ENCODE measurements at regions not wholly inside any gene's neighbourhood (a gene's known extent, or its start where the extent isn't known, plus 50 kb on each side); places are given as distances from the start of the nearest gene placed in this dataset.
"Not testable (repeated sequence)": the region's sequence is repeated elsewhere in the genome, so short reads cannot be mapped to it uniquely, and the experiment has no call there.

DNA sequence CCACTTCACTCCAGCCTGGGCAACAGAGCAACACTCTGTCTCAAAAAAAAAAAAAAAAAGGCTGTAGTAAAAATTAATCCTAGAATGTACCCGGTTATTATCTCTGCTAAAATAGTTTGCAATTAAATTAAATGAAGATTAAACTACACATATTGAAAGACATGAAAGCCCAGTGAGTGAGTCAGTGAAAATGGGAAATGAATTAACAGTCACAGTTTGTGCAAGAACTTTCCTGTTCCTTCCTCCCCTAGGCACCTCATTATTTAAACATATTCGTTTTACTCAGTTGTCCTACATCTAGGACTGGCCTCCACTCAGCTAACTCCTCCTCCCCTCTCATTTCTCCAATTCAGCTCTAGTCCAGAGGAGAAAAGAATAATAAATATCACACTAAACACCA, 94.9 kb upstream of the ADORA2B start:
- not testable (repeated sequence) for H3K27ac ChIP-seq (ENCODE audit: low read length, poor library complexity, severe bottlenecking); H2BK15ac ChIP-seq (ENCODE audit: low read depth, poor library complexity, severe bottlenecking); H3K27me3 ChIP-seq (ENCODE audit: control insufficient read depth in 1 of 2, insufficient read depth in 1 of 2, low read length in 2 of 2); DNase-seq; H3K4me1 ChIP-seq (ENCODE audit: control insufficient read depth, insufficient read depth, low read depth, low read length); H2BK120ac ChIP-seq (ENCODE audit: low read depth, low read length); H3K4ac ChIP-seq (ENCODE audit: low read depth in 1 of 2, low read length in 2 of 2); H2BK12ac ChIP-seq (ENCODE audit: low read length in 2 of 2); H2AK5ac ChIP-seq (ENCODE audit: low read length, severe bottlenecking); H3K14ac ChIP-seq (ENCODE audit: low read length in 2 of 2); H3K36me3 ChIP-seq (ENCODE audit: control insufficient read depth in 1 of 2, insufficient read depth in 2 of 2, low read depth in 1 of 2, low read length in 2 of 2); H2BK5ac ChIP-seq (ENCODE audit: low read depth, low read length, poor library complexity, severe bottlenecking); H3K9me3 ChIP-seq (ENCODE audit: control insufficient read depth, low read length); H4K8ac ChIP-seq (ENCODE audit: low read length); H3K9ac ChIP-seq (ENCODE audit: low read length); H2AFZ ChIP-seq (ENCODE audit: low read depth, low read length); H3K4me3 ChIP-seq (ENCODE audit: insufficient read depth in 1 of 2, low read depth in 1 of 2, low read length in 2 of 2); H4K91ac ChIP-seq (ENCODE audit: low read length); H3K79me1 ChIP-seq (replicated peaks; ENCODE audit: low read length, poor library complexity, severe bottlenecking); H3K18ac ChIP-seq (ENCODE audit: low read depth in 1 of 2, low read length in 2 of 2); H3K4me2 ChIP-seq (ENCODE audit: low read length, poor library complexity, severe bottlenecking); H3K23ac ChIP-seq (ENCODE audit: low read length in 2 of 2)
- WGBS, result 40% methylated on average over 1 of the region's 2 CpGs

GRCh38 chr17:15850687-15851086, 94.2 kb upstream of the ADORA2B start:
- not testable (repeated sequence) for H3K18ac ChIP-seq (ENCODE audit: low read depth in 1 of 2, low read length in 2 of 2); H3K4me3 ChIP-seq (ENCODE audit: insufficient read depth in 1 of 2, low read depth in 1 of 2, low read length in 2 of 2); H3K79me1 ChIP-seq (replicated peaks; ENCODE audit: low read length, poor library complexity, severe bottlenecking); H3K36me3 ChIP-seq (ENCODE audit: control insufficient read depth in 1 of 2, insufficient read depth in 2 of 2, low read depth in 1 of 2, low read length in 2 of 2); H2BK12ac ChIP-seq (ENCODE audit: low read length in 2 of 2); H4K91ac ChIP-seq (ENCODE audit: low read length); H2AK5ac ChIP-seq (ENCODE audit: low read length, severe bottlenecking); H3K9me3 ChIP-seq (ENCODE audit: control insufficient read depth, low read length); H3K27me3 ChIP-seq (ENCODE audit: control insufficient read depth in 1 of 2, insufficient read depth in 1 of 2, low read length in 2 of 2); H3K27ac ChIP-seq (ENCODE audit: low read length, poor library complexity, severe bottlenecking); H3K4ac ChIP-seq (ENCODE audit: low read depth in 1 of 2, low read length in 2 of 2); H3K23ac ChIP-seq (ENCODE audit: low read length in 2 of 2); H3K4me1 ChIP-seq (ENCODE audit: control insufficient read depth, insufficient read depth, low read depth, low read length); H3K9ac ChIP-seq (ENCODE audit: low read length); H2AFZ ChIP-seq (ENCODE audit: low read depth, low read length); H2BK5ac ChIP-seq (ENCODE audit: low read depth, low read length, poor library complexity, severe bottlenecking); H3K14ac ChIP-seq (ENCODE audit: low read length in 2 of 2); H4K8ac ChIP-seq (ENCODE audit: low read length); H3K4me2 ChIP-seq (ENCODE audit: low read length, poor library complexity, severe bottlenecking); H2BK15ac ChIP-seq (ENCODE audit: low read depth, poor library complexity, severe bottlenecking); H2BK120ac ChIP-seq (ENCODE audit: low read depth, low read length)
- DNase-seq, result peak; percentile 53
- no CpG with 5 or more reads among the region's 3 CpGs for WGBS

DNA sequence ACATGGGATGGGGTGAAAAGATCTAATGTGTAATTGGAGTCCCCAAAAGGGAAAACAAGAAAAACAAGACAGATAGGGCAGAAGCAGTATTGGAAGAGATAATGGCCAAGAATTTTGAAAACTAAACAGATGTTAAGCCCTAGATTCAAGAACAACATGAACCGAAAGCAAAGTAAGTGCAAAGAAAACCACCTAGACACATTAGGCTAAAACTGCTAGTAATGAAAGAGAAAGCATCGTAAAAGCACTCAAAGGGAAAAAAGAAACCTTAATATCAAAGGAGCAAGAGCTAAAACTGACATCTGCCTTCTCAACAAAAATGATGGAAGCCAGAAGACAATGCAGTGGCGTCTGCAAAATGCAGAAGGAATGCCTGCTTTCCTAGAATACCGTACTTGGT, 92.1 kb upstream of the ADORA2B start:
- H3K14ac ChIP-seq (ENCODE audit: low read length in 2 of 2); H3K4me1 ChIP-seq (ENCODE audit: control insufficient read depth, insufficient read depth, low read depth, low read length); H3K18ac ChIP-seq (ENCODE audit: low read depth in 1 of 2, low read length in 2 of 2); H3K9ac ChIP-seq (ENCODE audit: low read length); H2AFZ ChIP-seq (ENCODE audit: low read depth, low read length); H3K79me1 ChIP-seq (replicated peaks; ENCODE audit: low read length, poor library complexity, severe bottlenecking); H4K91ac ChIP-seq (ENCODE audit: low read length); H2AK5ac ChIP-seq (ENCODE audit: low read length, severe bottlenecking); H4K8ac ChIP-seq (ENCODE audit: low read length); H3K36me3 ChIP-seq (ENCODE audit: control insufficient read depth in 1 of 2, insufficient read depth in 2 of 2, low read depth in 1 of 2, low read length in 2 of 2); H2BK5ac ChIP-seq (ENCODE audit: low read depth, low read length, poor library complexity, severe bottlenecking); H2BK12ac ChIP-seq (ENCODE audit: low read length in 2 of 2); H3K4me3 ChIP-seq (ENCODE audit: insufficient read depth in 1 of 2, low read depth in 1 of 2, low read length in 2 of 2); DNase-seq; H2BK120ac ChIP-seq (ENCODE audit: low read depth, low read length); H3K23ac ChIP-seq (ENCODE audit: low read length in 2 of 2); H3K27me3 ChIP-seq (ENCODE audit: control insufficient read depth in 1 of 2, insufficient read depth in 1 of 2, low read length in 2 of 2); H3K4me2 ChIP-seq (ENCODE audit: low read length, poor library complexity, severe bottlenecking); H3K4ac ChIP-seq (ENCODE audit: low read depth in 1 of 2, low read length in 2 of 2); H2BK15ac ChIP-seq (ENCODE audit: low read depth, poor library complexity, severe bottlenecking); H3K9me3 ChIP-seq (ENCODE audit: control insufficient read depth, low read length); H3K27ac ChIP-seq (ENCODE audit: low read length, poor library complexity, severe bottlenecking): not testable (repeated sequence)
- no CpG with 5 or more reads among the region's 4 CpGs for WGBS

GRCh38 chr17:15856191-15856590, 88.7 kb upstream of the ADORA2B start:
- not testable (repeated sequence) for H2AK5ac ChIP-seq (ENCODE audit: low read length, severe bottlenecking); DNase-seq; H2BK15ac ChIP-seq (ENCODE audit: low read depth, poor library complexity, severe bottlenecking); H3K9me3 ChIP-seq (ENCODE audit: control insufficient read depth, low read length); H2BK120ac ChIP-seq (ENCODE audit: low read depth, low read length); H4K8ac ChIP-seq (ENCODE audit: low read length); H3K27me3 ChIP-seq (ENCODE audit: control insufficient read depth in 1 of 2, insufficient read depth in 1 of 2, low read length in 2 of 2); H3K4me1 ChIP-seq (ENCODE audit: control insufficient read depth, insufficient read depth, low read depth, low read length); H3K4ac ChIP-seq (ENCODE audit: low read depth in 1 of 2, low read length in 2 of 2); H4K91ac ChIP-seq (ENCODE audit: low read length); H2BK5ac ChIP-seq (ENCODE audit: low read depth, low read length, poor library complexity, severe bottlenecking); H3K36me3 ChIP-seq (ENCODE audit: control insufficient read depth in 1 of 2, insufficient read depth in 2 of 2, low read depth in 1 of 2, low read length in 2 of 2); H3K14ac ChIP-seq (ENCODE audit: low read length in 2 of 2); H3K4me3 ChIP-seq (ENCODE audit: insufficient read depth in 1 of 2, low read depth in 1 of 2, low read length in 2 of 2); H2BK12ac ChIP-seq (ENCODE audit: low read length in 2 of 2); H3K9ac ChIP-seq (ENCODE audit: low read length); H3K18ac ChIP-seq (ENCODE audit: low read depth in 1 of 2, low read length in 2 of 2); H3K4me2 ChIP-seq (ENCODE audit: low read length, poor library complexity, severe bottlenecking); H3K23ac ChIP-seq (ENCODE audit: low read length in 2 of 2); H3K79me1 ChIP-seq (replicated peaks; ENCODE audit: low read length, poor library complexity, severe bottlenecking); H2AFZ ChIP-seq (ENCODE audit: low read depth, low read length); H3K27ac ChIP-seq (ENCODE audit: low read length, poor library complexity, severe bottlenecking)
- WGBS, result no CpG with 5 or more reads among the region's 3 CpGs

Data from mesenchymal stem cell (in vitro differentiated cells and primary cell).